HCT116 (cell line): ENCODE measurements at regions not wholly inside any gene's neighbourhood (a gene's known extent, or its start where the extent isn't known, plus 50 kb on each side); places are given as distances from the start of the nearest gene placed in this dataset.

Experiments used
- ATAC-seq: fragments of 200-7000 bp; cut with Tn5 transposase; 2 replicates; pipeline ENCODE4 v1.9.1; 2020; ENCODE audit warnings: mild to moderate bottlenecking, moderate library complexity
- BruUV-seq: library from RNA; stranded (reverse); fragments of 400-500 nt; replicated peaks from 2 replicates; lab custom pipeline; 2021; lab: Mats Ljungman, UMichigan
- CTCF ChIA-PET: fragments of 300-600 bp; sonication (Branson Sonifier 250); formaldehyde crosslinking; loops from one replicate; lab custom pipeline; 2021; ENCODE audit warnings: antibody characterized with exemption; lab: Charles Lee
- POLR2A ChIA-PET: fragments of 300-600, 350-600 bp; sonication (Branson Sonifier 250); formaldehyde crosslinking; loops from one replicate; lab custom pipeline; 2021; ENCODE audit warnings: antibody characterized with exemption; lab: Charles Lee
- RAD21 ChIA-PET, 2 experiments: fragments of 300-600 bp; sonication (Branson Sonifier 250); formaldehyde crosslinking; loops; one replicate each; lab custom pipeline; 2023; ENCODE audit warnings: low total read pairs in 2 of 2; ENCODE audit not compliant: uncharacterized antibody in 2 of 2, unreplicated experiment in 2 of 2, low non-redundant PET in 1 of 2; lab: Charles Lee
- DNase-seq: peaks from one replicate; pipeline ENCODE4 v3.0.0-alpha.2; 2010; ENCODE audit warnings: low read depth, low spot score
- H2AFZ ChIP-seq: fragments of 200-600 bp; shearing (Covaris generic), sonication (generic); 2 replicates; pipeline ENCODE4 v1.6.1; 2017; ENCODE audit warnings: low read depth, mixed run types, mixed read lengths, antibody characterized with exemption, low read length; ENCODE audit not compliant: poor library complexity, severe bottlenecking
- H3K27ac ChIP-seq: 2 replicates; pipeline ENCODE4 v1.5.1; 2012; ENCODE audit warnings: low read depth, low read length
- H3K27me3 ChIP-seq: fragments of 200-600 bp; sonication (generic); 2 replicates; pipeline ENCODE4 v1.6.1; 2016; ENCODE audit warnings: mixed run types, low read length, mixed read lengths; ENCODE audit not compliant: insufficient read depth
- H3K36me3 ChIP-seq, 2 experiments: fragments of 200-500 bp in 1 of 2; fragments of 200-600 bp in 1 of 2; sonication (Bioruptor generic) in 1 of 2; sonication (generic) in 1 of 2; 2 replicates each; pipeline versions ENCODE4 v1.5.1 to v1.6.1; 2014 to 2016; ENCODE audit warnings: low read length in 2 of 2, inconsistent platforms in 1 of 2, mixed read lengths in 1 of 2, mixed run types in 1 of 2; ENCODE audit not compliant: insufficient read depth in 2 of 2, control insufficient read depth in 1 of 2
- H3K4me1 ChIP-seq, 2 experiments: fragments of 200-600 bp in 1 of 2; sonication (generic) in 1 of 2; 2 replicates each; pipeline versions ENCODE4 v1.5.1 to v1.6.1; 2012 to 2017; ENCODE audit warnings: low read length in 2 of 2, inconsistent platforms in 1 of 2, mild to moderate bottlenecking in 1 of 2, mixed read lengths in 1 of 2, mixed run types in 1 of 2, moderate library complexity in 1 of 2; ENCODE audit not compliant: insufficient read depth in 2 of 2, control insufficient read depth in 1 of 2
- H3K4me2 ChIP-seq: fragments of 200-600 bp; sonication (generic); 2 replicates; pipeline ENCODE4 v1.6.1; 2017; ENCODE audit warnings: mixed run types, low read length, mixed read lengths
- H3K4me3 ChIP-seq, 2 experiments: fragments of 200-600 bp in 1 of 2; sonication (generic) in 1 of 2; replicated peaks in 1 of 2; 2 replicates each; pipeline ENCODE4 v1.5.1; 2011 to 2016; ENCODE audit warnings: low read length in 2 of 2, control low read depth in 1 of 2, low read depth in 1 of 2, mild to moderate bottlenecking in 1 of 2, mixed read lengths in 1 of 2, mixed run types in 1 of 2
- H3K79me2 ChIP-seq: fragments of 200-600 bp; sonication (generic); 2 replicates; pipeline ENCODE4 v1.6.1; 2017; ENCODE audit warnings: mild to moderate bottlenecking, mixed run types, low read length, moderate library complexity, mixed read lengths; ENCODE audit not compliant: insufficient read depth
- H3K9ac ChIP-seq: fragments of 200-600 bp; sonication (generic); 2 replicates; pipeline ENCODE4 v1.6.1; 2016; ENCODE audit warnings: low read length, mixed read lengths
- H3K9me2 ChIP-seq: fragments of 200-600 bp; sonication (generic), shearing (Covaris generic); 2 replicates; pipeline ENCODE4 v1.6.1; 2017; ENCODE audit warnings: mixed run types, mild to moderate bottlenecking, moderate library complexity; ENCODE audit not compliant: insufficient read depth
- H3K9me3 ChIP-seq, 2 experiments: fragments of 200-500 bp in 1 of 2; fragments of 200-600 bp in 1 of 2; sonication (Bioruptor generic) in 1 of 2; sonication (generic) in 1 of 2; 2 replicates each; pipeline ENCODE4 v1.6.1; 2014 to 2017; ENCODE audit warnings: low read length in 2 of 2, mixed read lengths in 2 of 2, inconsistent platforms in 1 of 2, low read depth in 1 of 2, mild to moderate bottlenecking in 1 of 2, mixed run types in 1 of 2, moderate library complexity in 1 of 2; ENCODE audit not compliant: control insufficient read depth in 1 of 2, insufficient read depth in 1 of 2
- H4K20me1 ChIP-seq: fragments of 200-600 bp; sonication (generic), shearing (Covaris generic); 2 replicates; pipeline ENCODE4 v1.6.1; 2017; ENCODE audit warnings: mixed run types, mild to moderate bottlenecking, moderate library complexity; ENCODE audit not compliant: insufficient read depth
- CTCF ChIP-seq, 3 experiments: fragments of 200-600 bp in 1 of 3; sonication (generic) in 1 of 3; IDR thresholded peaks in 2 of 3; conservative IDR thresholded peaks in 1 of 3; 2 replicates each; pipeline ENCODE4 v1.5.1; 2012 to 2017; ENCODE audit warnings: low read depth in 2 of 3, low read length in 2 of 3, antibody characterized with exemption in 1 of 3, borderline replicate concordance in 1 of 3, control low read depth in 1 of 3, mild to moderate bottlenecking in 1 of 3, mixed read lengths in 1 of 3, mixed run types in 1 of 3, moderate library complexity in 1 of 3; ENCODE audit not compliant: insufficient read depth in 1 of 3
- EGR1 ChIP-seq: IDR thresholded peaks from 2 replicates; pipeline ENCODE4 v1.6.1; 2012; ENCODE audit warnings: low read depth
- JUND ChIP-seq: IDR thresholded peaks from 2 replicates; pipeline ENCODE4 v1.6.1; 2012
- POLR2AphosphoS5 ChIP-seq: IDR thresholded peaks from 2 replicates; pipeline ENCODE4 v1.6.1; 2011; ENCODE audit warnings: mild to moderate bottlenecking, low read depth, low read length, moderate library complexity
- SRF ChIP-seq: IDR thresholded peaks from 2 replicates; pipeline ENCODE4 v1.6.1; 2012; ENCODE audit warnings: low read depth
- ZBTB33 ChIP-seq: IDR thresholded peaks from 2 replicates; pipeline ENCODE4 v1.6.1; 2011; ENCODE audit warnings: mild to moderate bottlenecking, low read length, moderate library complexity; ENCODE audit not compliant: insufficient replicate concordance; ENCODE audit errors: extremely low read depth
- intact Hi-C: fragments of 100-400 bp; cut with micrococcal nuclease; formaldehyde crosslinking; loops from 2 replicates; pipeline ENCODE4 v1.10.0; 2022
- TF ChIP-seq, protein P1 (sequence below): IDR thresholded peaks from 2 replicates; pipeline ENCODE4 v1.6.1; 2012; ENCODE audit warnings: low read depth

DNA sequence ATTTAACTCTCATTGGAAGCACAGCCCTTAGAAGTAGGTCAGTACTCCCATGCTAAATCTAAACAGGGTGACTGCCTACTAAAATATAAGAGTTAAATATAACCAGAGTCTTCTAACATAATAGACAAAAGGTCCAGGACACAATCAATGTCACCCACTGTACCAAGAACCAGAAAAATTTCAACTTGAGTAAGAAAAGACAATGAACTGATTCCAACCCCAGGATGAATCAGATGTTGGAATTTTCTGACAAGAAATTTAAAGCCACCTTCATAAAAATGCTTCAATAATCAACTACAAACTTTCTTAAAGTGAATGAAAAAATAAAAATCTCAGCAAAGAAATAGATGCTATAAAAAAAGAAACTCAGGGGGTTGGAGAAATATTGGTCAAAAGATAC is 71.3 kb upstream of the NPAS2 start:
- Histone ChIP-seq H3K9ac (no peak overlapping the region), H3K79me2 (no peaks in the 10 kb centered on the region), H2AFZ (no peak overlapping the region), H4K20me1 (no peaks in the 10 kb centered on the region), H3K27ac (no peak overlapping the region), H3K9me2 (no peaks in the 10 kb centered on the region), H3K36me3 (no peaks in the 10 kb centered on the region), H3K27me3 (no peaks in the 10 kb centered on the region), H3K4me3 (no peak overlapping the region), H3K4me2 (no peak overlapping the region), H3K4me1 (peaks cover 0 to 11% of the 10 kb centered on the region in 2 experiments; a peak in 1 of 4 replicates), H3K9me3 (no peaks in the 10 kb centered on the region)
- CTCF ChIA-PET: interaction anchor here (0.6 kb wide), 1 partner anchor 252 kb away, joined by 3 read pairs; no protein-coding TSS in a partner anchor
- DNase-seq: no peak
- no TSS peak for BruUV-seq
- ATAC-seq: no peak
- TF ChIP-seq POLR2AphosphoS5 (no peak), CTCF (IDR thresholded peaks at IDR 0.05 in 2 of 3, conservative IDR thresholded peaks at IDR 0.05 in 1 of 3; ENCODE audit: borderline replicate concordance in 1 of 3, insufficient read depth in 1 of 3, low read depth in 2 of 3, low read length in 2 of 3) (no peak), JUND (no peak), ZBTB33 (no peak), EGR1 (no peak), SRF (no peak)
- TF ChIP-seq, protein P1, sequence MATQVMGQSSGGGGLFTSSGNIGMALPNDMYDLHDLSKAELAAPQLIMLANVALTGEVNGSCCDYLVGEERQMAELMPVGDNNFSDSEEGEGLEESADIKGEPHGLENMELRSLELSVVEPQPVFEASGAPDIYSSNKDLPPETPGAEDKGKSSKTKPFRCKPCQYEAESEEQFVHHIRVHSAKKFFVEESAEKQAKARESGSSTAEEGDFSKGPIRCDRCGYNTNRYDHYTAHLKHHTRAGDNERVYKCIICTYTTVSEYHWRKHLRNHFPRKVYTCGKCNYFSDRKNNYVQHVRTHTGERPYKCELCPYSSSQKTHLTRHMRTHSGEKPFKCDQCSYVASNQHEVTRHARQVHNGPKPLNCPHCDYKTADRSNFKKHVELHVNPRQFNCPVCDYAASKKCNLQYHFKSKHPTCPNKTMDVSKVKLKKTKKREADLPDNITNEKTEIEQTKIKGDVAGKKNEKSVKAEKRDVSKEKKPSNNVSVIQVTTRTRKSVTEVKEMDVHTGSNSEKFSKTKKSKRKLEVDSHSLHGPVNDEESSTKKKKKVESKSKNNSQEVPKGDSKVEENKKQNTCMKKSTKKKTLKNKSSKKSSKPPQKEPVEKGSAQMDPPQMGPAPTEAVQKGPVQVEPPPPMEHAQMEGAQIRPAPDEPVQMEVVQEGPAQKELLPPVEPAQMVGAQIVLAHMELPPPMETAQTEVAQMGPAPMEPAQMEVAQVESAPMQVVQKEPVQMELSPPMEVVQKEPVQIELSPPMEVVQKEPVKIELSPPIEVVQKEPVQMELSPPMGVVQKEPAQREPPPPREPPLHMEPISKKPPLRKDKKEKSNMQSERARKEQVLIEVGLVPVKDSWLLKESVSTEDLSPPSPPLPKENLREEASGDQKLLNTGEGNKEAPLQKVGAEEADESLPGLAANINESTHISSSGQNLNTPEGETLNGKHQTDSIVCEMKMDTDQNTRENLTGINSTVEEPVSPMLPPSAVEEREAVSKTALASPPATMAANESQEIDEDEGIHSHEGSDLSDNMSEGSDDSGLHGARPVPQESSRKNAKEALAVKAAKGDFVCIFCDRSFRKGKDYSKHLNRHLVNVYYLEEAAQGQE: no peak
- RAD21 ChIA-PET: no interaction called here
- intact Hi-C loops: no loop called here
- POLR2A ChIA-PET: no interaction called here
